ENCODE measurements at regions not wholly inside any gene's neighbourhood (a gene's known extent, or its start where the extent isn't known, plus 50 kb on each side); places are given as distances from the start of the nearest gene placed in this dataset.

- Histone ChIP-seq H3K9ac (no peak overlapping the region), H3K4me1 (no peaks in the 10 kb centered on the region), H3K9me3 (ENCODE audit: control insufficient read depth, low read length) (no peaks in the 10 kb centered on the region), H3K27me3 (ENCODE audit: control insufficient read depth, insufficient read depth, low read length) (no peaks in the 10 kb centered on the region), H3K79me2 (no peaks in the 10 kb centered on the region), H2AFZ (no peak overlapping the region), H3K27ac (no peak overlapping the region), H3K4me2 (ENCODE audit: low read length) (no peak overlapping the region), H3K36me3 (ENCODE audit: control insufficient read depth, insufficient read depth, low read length) (no peaks in the 10 kb centered on the region), H3K4me3 (ENCODE audit: low read depth, low read length) (no peak overlapping the region)
- TF ChIP-seq CTCF (IDR thresholded peaks at IDR 0.05) = no peak
Measured at GRCh38 chr9:105967248-105967647, 272.9 kb downstream of the TMEM38B start.

- Histone ChIP-seq H3K4me1 (no peaks in the 10 kb centered on the region), H3K79me2 (no peaks in the 10 kb centered on the region), H2AFZ (no peak overlapping the region), H3K9ac (no peak overlapping the region), H3K4me3 (ENCODE audit: low read depth, low read length) (no peak overlapping the region), H3K27me3 (ENCODE audit: control insufficient read depth, insufficient read depth, low read length) (no peaks in the 10 kb centered on the region), H3K27ac (no peak overlapping the region), H3K4me2 (ENCODE audit: low read length) (no peak overlapping the region), H3K36me3 (ENCODE audit: control insufficient read depth, insufficient read depth, low read length) (no peaks in the 10 kb centered on the region), H3K9me3 (ENCODE audit: control insufficient read depth, low read length) (no peaks in the 10 kb centered on the region)
- no peak for TF ChIP-seq CTCF (IDR thresholded peaks at IDR 0.05)
Measured at GRCh38 chr9:105967797-105968196, 273.5 kb downstream of the TMEM38B start.

GRCh38 chr9:105968811-105969466, 274.6 kb downstream of the TMEM38B start:
- Histone ChIP-seq H3K9me3 (ENCODE audit: control insufficient read depth, low read length) (no peaks in the 10 kb centered on the region), H3K4me2 (ENCODE audit: low read length) (no peak overlapping the region), H3K4me1 (no peaks in the 10 kb centered on the region), H3K9ac (no peak overlapping the region), H3K79me2 (no peaks in the 10 kb centered on the region), H2AFZ (no peak overlapping the region), H3K4me3 (ENCODE audit: low read depth, low read length) (no peak overlapping the region), H3K27me3 (ENCODE audit: control insufficient read depth, insufficient read depth, low read length) (no peaks in the 10 kb centered on the region), H3K27ac (no peak overlapping the region), H3K36me3 (ENCODE audit: control insufficient read depth, insufficient read depth, low read length) (no peaks in the 10 kb centered on the region)
- TF ChIP-seq CTCF (IDR thresholded peaks at IDR 0.05) = no peak

- Histone ChIP-seq H3K79me2 (no peaks in the 10 kb centered on the region), H3K9ac (no peak overlapping the region), H3K36me3 (ENCODE audit: control insufficient read depth, insufficient read depth, low read length) (no peaks in the 10 kb centered on the region), H3K27ac (no peak overlapping the region), H3K9me3 (ENCODE audit: control insufficient read depth, low read length) (no peaks in the 10 kb centered on the region), H3K4me3 (ENCODE audit: low read depth, low read length) (no peak overlapping the region), H3K27me3 (ENCODE audit: control insufficient read depth, insufficient read depth, low read length) (no peaks in the 10 kb centered on the region), H2AFZ (no peak overlapping the region), H3K4me2 (ENCODE audit: low read length) (no peak overlapping the region), H3K4me1 (no peaks in the 10 kb centered on the region)
- no peak for TF ChIP-seq CTCF (IDR thresholded peaks at IDR 0.05)
Measured at GRCh38 chr9:105969636-105970035, 275.3 kb downstream of the TMEM38B start.

GRCh38 chr9:105971986-105972385, 277.6 kb downstream of the TMEM38B start:
- Histone ChIP-seq H3K4me1 (no peaks in the 10 kb centered on the region), H3K9ac (no peak overlapping the region), H3K4me2 (ENCODE audit: low read length) (no peak overlapping the region), H3K27ac (no peak overlapping the region), H3K27me3 (ENCODE audit: control insufficient read depth, insufficient read depth, low read length) (no peaks in the 10 kb centered on the region), H3K4me3 (ENCODE audit: low read depth, low read length) (no peak overlapping the region), H3K9me3 (ENCODE audit: control insufficient read depth, low read length) (no peaks in the 10 kb centered on the region), H3K79me2 (no peaks in the 10 kb centered on the region), H2AFZ (no peak overlapping the region), H3K36me3 (ENCODE audit: control insufficient read depth, insufficient read depth, low read length) (no peaks in the 10 kb centered on the region)
- no peak for TF ChIP-seq CTCF (IDR thresholded peaks at IDR 0.05)

Data from parathyroid adenoma (tissue), 2 donors.